Stimulated activated CD8-positive, alpha-beta memory T cell treated with anti-CD3 and anti-CD28 coated beads, Interleukin-2, amount 100 ng/mL, for 48 hours (primary cell): ENCODE measurements at regions not wholly inside any gene's neighbourhood (a gene's known extent, or its start where the extent isn't known, plus 50 kb on each side); places are given as distances from the start of the nearest gene placed in this dataset.
"Not testable (repeated sequence)": the region's sequence is repeated elsewhere in the genome, so short reads cannot be mapped to it uniquely, and the experiment has no call there.

Source experiments
- DNase-seq, 2 donors: peaks; one replicate each; pipeline ENCODE4 v3.0.0-alpha.2; 2020; ENCODE audit warnings: low read depth in 2 of 2

DNA sequence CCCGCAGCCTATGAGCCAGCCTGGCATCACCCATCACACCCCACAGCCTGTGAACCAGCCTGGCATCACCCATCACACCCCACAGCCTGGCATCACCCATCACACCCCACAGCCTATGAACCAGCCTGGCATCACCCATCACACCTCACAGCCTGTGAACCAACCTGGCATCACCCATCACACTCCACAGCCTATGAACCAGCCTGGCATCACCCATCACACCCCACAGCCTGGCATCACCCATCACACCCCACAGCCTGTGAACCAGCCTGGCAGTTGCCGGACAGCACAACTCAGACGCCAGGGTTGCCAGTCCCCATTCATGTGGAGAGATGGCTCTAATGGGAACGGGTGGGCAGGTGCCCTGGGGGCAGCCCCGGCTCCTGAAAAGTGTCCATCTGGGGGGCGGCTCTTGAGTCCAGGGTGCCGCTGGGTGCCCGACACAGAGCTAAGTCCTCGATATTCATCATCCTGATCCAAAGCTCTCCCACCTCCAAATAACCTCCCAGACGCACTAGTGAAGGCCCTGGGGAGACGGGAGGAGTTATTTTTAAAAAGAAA lies 116.9 kb upstream of the AFDN start:
- DNase-seq: not testable (repeated sequence)

DNA sequence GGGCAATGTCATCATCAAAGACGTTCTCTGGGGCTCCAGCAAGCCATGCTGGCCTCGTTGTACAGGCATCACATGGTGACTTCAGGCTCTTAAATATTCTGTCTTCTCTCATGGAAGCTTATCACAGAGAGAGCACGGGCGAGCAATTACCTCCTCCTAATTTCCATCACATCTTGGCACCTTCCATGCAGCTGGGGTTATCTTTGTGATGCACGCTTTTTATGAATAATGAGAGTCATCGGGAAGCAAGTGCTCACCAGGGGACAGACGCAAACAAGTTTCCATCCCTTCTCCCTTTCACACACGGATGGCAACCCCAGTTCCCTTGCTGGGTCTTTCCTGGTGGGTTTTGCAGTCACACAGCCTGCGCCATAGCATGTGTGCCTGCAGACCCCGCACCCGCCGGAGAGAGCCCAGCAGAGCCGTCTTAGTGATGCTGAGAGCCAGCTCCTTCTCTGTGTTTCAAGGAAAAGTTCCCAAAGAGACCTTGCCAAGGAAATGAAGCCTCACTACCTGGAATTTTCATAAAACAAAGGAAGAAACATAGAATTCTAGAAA lies 116.3 kb upstream of the AFDN start:
- no peak for DNase-seq

DNA sequence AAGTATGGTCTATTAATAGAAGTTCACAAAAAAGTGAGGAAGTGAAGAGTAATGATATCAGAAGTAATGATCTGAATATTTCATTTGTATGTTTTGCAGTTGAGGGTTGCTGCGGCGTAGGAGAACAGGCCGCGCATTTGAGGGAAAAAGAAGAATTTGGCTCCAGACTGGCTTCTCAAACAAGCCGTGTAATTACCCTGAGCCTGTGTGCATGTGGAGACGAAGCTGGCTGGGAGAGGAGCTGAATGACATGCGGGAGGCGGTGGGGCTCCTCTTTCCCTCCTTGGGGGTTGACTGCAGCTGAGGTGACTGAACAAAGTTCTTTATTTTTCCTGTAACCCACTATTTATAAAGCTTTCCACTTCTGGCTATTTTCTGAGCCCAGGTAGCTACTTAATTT lies 115.5 kb upstream of the AFDN start:
- no peak for DNase-seq

DNA sequence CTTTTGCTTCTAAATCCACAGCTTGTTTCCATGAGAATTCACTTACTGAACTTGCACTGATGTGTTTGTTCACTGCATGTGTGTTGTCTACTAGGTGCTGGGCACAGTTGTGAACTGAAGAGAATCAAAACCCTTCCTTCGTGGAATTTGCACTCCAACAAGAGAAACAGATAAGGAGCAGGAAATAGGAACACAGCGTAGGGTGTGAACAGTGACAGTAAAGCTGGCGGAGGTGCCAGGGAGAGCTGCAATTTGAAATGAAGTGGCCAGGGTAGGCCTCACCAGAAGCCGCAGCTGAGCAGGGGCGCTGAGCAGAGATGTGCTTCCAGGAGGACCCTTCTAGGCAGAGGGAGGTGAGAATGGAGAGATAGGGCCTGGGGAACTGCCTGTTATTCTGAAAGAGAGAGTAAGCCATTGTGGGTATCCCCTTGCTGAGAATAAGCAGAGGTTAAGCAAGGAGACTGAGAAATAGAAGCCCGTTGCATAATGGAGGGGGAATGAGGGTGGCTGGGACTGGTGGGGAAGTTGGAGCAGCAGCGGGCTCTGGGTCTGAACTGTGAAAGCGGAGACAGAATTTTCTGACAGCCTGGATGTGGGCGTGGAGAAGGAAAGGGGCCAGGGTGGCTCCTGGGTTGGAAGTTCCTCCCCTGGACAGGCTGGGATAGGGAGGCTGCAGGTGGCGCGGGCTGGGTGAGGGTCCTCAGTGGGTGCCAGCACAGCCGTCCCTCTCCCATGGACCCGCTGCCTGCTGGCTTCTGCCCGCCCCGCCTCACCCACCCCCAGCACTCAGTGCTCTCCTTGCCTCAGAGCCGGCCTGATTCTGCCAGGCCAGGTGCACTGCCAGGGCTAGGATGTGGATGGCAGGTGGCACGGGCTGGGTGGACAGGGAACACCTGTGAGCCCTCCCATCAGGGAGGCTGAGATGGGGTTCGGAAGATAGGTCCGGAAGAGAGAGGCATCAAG lies 114.7 kb upstream of the AFDN start:
- no peak for DNase-seq

DNA sequence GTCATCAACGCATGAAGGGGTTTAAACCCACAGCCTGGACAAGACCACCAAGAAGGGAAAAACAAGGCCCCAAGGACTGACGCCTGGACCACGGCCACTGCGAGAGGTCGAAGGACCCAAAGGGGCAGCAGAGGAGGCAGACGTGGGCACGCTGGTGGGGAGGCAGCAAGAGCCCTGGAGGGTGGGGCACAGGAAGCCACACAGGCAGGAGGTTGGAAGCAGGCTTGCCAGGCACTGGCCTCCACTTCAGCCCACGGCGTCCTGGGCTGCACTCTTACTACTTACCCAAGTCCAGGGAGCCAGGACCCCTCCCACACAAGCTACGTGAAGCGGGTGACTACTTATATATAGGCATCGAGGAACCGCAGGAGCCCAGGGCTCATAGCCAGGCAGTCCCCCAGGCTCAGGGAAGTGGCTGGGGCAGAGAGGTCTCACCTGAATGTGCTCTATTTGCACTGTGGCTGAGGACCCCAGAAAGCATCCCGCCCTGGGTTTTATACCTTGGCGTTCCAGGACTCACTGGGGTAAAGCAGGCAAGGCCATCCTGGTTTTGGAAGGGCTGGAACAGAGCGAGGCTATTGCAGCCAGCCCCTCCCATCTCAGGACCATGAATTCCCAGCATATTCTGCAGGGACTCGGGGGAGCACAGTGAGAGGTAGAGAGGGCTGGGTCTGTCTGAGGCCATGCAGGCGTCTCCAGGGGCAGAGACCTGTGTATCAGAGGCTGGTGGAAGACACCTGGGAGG lies 113.8 kb upstream of the AFDN start:
- DNase-seq: no peak

DNA sequence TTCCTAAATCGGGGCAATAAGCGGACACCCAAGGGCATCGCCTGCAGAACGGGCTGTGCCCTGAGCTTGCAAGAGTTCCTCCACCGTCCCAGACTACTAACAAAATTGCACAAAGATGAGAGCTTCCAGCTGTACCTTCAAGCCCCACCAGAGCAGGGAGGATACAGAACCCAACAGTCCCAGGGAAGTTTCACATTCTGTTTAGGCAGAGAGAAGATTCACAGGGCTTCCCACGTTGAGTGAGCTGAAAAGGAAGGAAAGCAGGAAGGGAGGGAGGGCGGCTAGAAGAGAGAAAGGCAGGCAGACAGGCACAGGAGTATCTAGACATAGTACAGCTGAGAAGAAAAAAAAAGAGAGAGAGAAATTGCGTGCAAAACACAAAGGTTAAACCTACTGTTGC lies 112.6 kb upstream of the AFDN start:
- DNase-seq: no peak

DNA sequence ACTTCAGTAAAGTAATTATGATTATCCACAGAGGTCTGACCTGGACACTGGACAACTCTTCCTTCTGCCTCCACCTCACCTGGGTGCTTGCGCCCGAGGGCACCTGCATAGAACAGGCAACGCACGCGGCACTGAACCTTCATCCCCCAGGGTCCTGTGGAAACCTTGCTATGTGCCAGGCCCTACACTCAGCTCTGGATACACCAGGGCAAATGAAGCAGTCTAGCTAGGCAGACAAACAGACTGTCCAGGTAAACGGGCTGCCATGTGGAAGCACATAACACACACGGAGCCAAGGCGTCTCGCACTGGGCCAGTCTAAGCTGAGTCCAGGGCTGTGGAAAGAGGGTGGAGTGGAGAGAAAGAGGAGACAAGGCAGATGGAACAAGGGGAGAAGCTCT lies 109.3 kb upstream of the AFDN start:
- DNase-seq: no peak

DNA sequence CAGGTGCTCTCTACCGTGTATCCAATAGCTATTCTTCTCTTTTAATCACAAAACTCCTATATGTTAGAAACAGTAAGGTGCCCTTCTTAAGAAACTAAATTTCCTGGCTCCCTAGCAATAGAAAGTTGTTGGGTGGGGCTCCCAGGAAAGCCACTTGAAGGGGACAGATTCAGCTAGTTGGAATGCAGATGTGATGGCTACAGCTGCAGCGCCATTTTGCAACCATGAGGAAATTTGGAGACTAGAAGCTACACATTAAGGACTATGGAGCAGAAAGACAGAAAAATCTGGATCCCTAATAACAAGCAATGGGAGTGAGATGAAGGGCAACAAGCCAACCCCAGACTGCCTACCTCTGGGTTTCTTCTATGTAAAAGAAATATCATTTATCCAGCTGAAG lies 108.8 kb upstream of the AFDN start:
- no peak for DNase-seq

DNA sequence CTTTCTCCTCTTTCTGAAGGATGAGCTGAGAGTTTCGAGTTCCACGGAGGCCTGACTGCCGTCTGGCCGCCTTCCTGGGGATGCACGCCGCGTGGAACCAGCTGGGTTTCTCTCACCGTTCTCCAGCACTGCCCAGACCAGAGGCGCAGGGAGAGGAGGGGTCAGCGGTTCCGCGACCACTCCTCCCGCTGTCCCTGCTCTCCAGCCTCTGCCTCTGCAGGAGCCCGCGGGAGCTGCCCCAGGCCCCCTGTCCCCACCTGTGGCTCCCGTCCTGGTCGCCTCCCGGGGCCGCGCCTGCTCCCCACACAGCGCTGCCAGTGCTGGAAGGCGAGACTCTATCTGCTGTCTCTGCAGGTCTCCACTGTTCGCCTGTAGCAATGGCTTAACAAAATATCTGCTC lies 106.8 kb upstream of the AFDN start:
- DNase-seq: no peak

DNA sequence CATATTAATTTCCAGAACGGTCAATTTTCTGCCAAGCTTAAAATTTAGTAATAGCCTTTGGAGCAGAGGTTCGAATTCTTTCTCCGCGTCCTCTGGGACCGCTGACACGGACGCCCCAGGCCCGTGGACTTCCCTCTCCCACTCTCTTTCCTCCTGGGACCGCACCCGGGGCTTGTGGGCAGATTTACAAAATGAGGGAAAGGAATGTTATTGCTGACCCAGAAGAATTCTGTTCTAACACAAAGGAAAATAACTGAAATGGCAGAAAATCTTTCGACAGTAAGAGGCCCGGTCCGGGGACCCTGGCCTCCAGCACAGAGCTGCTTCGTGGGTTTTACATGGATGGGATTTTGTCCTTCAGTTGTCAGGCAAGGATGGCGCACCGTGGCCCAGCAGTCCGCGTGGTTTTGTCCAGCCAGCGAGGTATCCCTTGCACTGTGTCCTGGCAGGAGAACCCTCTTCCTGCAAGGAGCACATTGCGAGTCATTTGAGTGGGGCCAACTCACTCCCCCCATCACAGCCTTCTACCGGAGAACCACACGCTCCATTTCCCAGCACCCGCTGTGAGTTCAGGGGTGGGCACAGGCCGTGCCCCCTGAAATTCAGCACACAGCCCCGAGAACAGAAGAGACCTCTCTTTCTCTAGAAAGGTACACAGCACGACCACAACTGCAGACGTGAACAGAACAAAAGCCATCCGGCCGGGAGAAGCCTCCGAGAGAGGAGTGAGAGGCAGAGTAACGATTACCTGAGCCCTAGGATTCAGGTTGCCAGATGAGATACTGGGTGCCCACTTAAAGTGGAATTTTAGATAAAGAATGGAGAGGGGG lies 106.0 kb upstream of the AFDN start:
- no peak for DNase-seq

DNA sequence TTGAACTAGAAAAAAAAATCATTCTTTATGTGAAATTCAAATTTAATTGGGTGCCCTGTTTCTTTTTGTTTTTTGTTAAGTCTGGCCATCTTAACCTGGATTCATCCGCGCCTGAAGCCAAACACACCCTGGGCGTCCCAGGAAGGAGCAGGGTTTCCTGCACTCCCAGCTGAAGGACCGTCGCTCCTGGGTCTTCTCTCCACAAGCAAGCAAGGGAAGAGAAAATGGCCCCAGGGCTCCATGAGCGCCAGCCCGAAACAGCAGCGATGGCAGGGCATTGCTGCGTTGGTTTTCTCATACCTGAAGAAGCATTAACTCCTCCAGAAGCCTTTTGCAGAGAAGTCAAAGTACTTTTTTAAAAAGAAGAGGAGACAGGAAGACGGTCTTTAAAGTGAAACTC lies 105.4 kb upstream of the AFDN start:
- no peak for DNase-seq

DNA sequence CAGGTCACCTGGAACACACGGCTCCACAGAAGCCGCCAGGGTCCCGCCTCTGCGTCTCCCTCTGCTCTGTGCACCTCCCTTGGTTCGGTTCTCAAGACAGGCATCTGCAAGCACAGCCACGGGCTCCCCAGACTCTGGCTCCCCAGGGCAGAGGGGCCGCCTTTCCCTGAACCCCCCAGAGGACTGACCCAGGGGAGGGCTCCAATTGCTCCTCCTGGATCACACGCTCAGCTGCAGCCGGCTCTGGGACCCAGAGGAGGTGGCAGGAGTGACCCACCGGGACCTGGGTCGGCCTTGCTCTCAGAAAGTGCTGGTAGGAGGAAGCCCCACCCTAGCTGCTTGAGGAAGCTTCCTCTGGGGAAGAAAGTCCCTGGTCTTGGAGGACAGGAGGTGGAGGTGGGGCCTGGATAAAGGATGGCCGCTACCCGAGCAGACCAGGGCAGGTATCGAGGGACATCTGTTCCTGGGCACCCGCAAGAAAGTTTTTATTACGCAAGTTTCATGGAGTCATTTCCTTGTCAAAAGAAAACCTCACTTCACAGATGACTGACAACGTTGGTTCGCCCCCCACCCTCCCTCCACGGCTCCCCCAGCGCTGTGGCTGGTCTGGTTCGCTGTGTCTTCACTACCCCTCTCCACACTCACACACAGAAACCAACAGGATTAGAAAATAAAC lies 103.9 kb upstream of the AFDN start:
- DNase-seq: no peak

DNA sequence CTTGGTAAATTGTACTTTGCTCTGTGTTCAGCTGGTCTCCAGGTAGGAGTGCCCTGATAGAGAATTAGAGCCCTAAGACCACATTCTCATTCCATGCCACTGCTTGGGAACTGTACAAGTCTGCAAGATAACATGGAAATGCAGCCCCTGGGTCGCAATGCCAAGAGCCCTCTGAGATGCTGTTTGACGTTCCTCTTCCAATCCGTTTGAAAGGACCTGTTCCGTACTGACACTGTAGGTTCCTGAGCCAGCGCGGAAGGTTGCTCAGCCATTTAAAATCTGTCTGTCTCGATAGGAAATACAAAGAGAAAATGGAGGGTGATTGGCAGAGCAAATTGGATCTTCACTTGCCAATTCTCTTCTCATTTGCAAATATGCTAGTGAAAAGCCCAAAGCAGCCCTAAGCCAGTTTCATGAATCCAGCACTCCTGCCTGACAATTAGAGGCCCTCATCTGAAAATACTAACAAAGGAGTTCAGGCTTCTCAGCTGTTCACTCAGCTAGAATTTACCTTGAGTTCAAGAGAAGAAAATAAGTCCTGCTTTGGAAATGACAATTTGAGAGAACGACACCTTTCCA lies 100.6 kb upstream of the AFDN start:
- no peak for DNase-seq

DNA sequence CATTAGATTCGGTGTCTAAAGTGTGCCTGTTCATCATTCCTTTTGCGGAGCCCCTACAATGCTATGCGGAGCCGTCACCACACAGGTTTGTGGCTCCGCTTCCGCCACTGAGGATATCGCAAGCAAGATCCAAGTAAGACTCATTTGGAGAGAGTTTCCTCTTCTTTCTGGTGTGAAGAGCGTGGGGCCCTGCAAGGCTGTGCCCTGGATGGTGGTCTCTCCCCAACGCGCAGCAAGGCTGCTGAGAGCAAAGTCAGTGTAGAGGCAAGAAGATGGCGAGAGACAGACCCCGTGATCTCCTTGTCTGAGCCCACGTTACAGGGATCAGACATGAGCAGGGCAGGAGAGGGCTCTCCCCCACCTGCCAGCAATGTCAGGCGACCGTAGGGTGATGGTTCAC lies 96.3 kb upstream of the AFDN start:
- DNase-seq: no peak

DNA sequence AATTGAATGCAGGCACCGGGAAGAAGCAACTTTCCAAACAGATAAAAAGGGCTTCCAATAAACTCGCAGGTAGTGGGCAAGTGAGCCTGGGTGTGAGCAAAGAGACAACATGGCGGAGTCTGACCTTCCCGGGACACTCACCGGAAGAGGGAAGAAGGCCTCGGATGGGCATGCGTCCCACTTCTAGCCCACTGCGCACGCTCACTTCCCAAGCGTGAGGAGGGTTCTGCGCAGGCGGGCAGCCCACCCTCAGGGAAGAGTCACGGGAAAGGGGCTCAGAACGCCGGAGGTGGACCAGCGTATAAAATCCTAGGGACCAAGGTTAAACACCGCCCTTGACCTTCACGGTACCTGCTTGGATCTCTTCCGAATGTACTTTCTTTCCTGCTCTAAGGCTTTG lies 95.5 kb upstream of the AFDN start:
- no peak for DNase-seq

DNA sequence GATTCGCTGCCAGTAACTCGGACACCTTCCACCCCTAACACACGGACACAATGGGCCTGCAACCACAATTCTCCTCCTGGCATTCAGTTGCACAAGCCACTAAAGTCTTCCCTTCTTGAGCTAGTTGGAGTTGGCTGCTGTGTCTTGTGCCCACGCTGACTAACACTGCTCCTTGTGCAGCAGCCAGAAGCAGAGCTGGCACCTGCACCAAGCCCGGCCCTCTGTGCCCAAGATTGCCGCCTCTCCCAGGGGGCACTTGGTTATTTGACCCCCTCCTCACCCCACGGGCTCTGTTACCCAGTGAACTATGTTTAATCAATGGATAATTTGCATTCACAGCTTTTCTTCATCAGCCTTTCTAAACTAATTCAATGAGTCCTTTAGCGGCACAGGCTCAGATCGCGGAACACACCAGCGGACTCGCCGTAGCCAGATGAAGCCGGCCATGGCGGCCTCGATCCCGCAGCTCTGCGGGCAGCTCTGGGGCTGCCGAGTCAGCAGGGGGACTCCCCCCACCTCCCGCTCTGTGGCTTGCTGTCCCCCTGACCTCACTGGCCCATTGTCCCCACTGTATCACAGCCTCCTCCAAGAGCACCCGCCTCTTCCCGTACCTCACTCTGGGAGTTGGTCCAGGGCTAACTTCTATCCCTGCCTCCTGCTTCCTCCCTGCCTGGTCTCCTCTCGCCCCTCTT lies 94.8 kb upstream of the AFDN start:
- no peak for DNase-seq

DNA sequence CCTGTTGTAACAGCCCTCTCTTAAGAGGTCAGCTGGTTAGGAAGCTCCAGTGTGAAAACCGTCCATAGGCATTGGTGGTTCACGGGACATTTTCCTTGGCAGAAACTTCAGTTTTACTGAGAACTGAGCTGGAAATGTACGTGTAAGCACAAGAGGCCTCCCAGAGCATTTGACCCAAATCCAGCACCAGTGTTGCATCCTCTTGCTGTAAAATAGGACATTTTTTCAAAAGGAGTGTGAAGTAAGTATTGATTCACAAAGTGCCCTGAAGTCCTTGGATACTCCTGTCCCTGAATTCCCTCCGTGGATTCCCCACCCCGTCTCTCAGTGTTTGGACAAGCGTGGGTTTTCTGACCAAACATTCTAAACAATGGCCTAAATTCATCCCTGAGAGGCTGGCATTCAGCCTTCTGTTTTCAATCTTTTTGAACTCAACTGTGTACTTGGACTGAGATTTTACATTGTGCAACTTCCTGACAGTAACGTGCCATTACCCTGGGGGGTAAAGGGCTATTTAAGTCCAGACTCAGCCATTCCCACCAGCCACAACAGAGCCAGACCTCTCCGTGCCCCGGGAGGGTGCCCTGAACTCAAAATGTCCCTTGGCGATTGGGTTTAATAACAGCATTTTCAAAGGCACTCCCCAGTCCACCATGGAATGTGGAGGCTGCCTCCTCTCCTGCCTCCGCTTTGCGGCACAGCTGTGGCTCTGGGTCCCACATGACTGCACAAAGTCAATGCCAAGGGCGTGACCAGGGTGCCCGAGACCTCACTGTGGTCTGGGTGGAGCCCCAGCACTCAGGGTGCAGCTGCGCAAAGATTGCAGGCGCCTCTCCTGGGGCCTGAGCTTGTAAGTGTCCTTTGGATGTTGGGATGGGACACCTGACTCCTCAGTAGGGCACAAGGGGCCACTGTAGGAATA lies 92.7 kb upstream of the AFDN start:
- no peak for DNase-seq

DNA sequence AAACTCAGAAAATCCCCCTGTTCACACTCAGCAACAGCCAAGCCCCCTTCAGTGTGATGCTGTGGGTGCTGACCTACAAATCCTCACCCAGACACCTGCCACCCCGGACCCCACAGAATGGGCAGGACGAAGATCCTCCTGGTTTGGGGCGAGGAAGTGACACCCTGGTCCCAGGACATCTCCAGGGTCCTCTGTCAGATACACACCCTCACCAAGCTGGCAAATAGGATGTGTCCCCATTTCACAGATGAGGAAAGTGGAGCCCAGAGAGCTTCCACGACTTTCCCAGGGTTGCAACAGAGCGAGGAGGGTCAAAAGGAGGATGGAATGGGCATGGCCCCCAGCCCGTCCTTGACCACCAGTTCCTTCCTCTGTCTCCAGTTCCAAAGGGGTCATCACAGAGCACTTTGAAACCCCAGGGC lies 92.0 kb upstream of the AFDN start:
- DNase-seq: no peak
